ENCODE measurements at regions not wholly inside any gene's neighbourhood (a gene's known extent, or its start where the extent isn't known, plus 50 kb on each side); places are given as distances from the start of the nearest gene placed in this dataset.

DNA sequence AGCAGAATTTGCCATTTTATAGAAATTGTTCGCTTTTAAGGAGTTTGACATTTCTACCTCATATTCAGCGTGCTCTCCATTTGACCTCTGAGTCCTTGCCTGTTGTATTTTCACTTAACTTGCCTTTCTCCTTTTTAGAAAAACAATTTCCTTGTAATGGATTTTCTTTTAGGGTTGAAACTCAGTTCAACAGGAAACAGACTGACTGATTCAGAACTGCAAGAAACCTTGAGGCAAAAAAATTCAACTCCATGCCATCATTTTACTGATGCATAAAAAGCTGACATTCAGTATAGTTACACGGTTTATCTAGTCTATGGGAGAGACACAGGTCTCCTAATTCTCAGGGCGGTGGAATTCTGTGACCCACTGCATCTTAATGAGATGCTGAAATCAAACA, 59.8 kb downstream of the MRPS30 start:
- Histone ChIP-seq H3K4me1 (ENCODE audit: control insufficient read depth, insufficient read depth, low read length) (no peaks in the 10 kb centered on the region), H3K4me3 (ENCODE audit: low read depth, low read length) (no peak overlapping the region), H3K27me3 (ENCODE audit: control insufficient read depth, insufficient read depth, low read length) (no peaks in the 10 kb centered on the region), H3K9ac (ENCODE audit: low read depth, low read length) (no peak overlapping the region), H3K36me3 (ENCODE audit: control insufficient read depth, insufficient read depth, low read length) (no peaks in the 10 kb centered on the region), H3K9me3 (ENCODE audit: control insufficient read depth, insufficient read depth, low read length) (no peaks in the 10 kb centered on the region)

DNA sequence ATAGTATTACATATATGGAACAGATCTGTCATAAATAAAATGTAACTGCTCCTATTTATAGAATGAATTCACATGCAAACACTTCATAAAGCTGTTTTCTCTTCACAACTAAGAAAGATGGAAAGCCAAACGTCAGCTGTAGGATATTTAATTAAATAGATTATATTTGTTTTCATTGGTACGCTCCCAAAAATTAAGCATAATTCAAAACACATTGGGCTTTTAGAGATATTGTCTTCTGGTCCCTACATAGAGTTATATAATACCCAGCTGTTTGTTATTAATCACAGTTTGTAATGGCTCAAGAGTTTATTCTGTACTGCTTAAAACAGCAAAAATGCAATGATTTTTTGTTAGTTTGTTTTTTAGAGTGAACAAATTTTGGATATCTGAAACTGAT, 61.2 kb downstream of the MRPS30 start:
- Histone ChIP-seq H3K4me3 (ENCODE audit: low read depth, low read length) (no peak overlapping the region), H3K9me3 (ENCODE audit: control insufficient read depth, insufficient read depth, low read length) (no peaks in the 10 kb centered on the region), H3K27me3 (ENCODE audit: control insufficient read depth, insufficient read depth, low read length) (no peaks in the 10 kb centered on the region), H3K4me1 (ENCODE audit: control insufficient read depth, insufficient read depth, low read length) (no peaks in the 10 kb centered on the region), H3K9ac (ENCODE audit: low read depth, low read length) (no peak overlapping the region), H3K36me3 (ENCODE audit: control insufficient read depth, insufficient read depth, low read length) (no peaks in the 10 kb centered on the region)

DNA sequence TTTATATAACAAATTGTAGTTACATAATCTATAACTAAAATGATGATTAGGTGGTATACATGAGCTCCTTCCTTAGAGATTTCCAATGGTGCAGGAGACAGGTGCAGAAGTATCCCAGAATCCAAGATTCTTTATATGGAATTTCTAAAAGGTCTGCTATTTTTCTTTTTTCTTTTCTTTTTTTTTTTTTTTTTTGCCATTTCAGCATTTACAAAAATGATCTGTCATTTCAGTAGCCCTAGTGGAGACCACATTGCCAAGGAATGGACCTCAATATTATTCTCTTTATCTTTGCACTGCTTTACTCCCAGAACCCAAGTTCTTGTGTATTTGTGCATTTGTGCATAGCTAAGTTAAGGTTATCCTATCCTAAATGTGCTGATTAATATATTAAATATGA, 61.7 kb downstream of the MRPS30 start:
- Histone ChIP-seq H3K36me3 (ENCODE audit: control insufficient read depth, insufficient read depth, low read length) (no peaks in the 10 kb centered on the region), H3K27me3 (ENCODE audit: control insufficient read depth, insufficient read depth, low read length) (no peaks in the 10 kb centered on the region), H3K9me3 (ENCODE audit: control insufficient read depth, insufficient read depth, low read length) (no peaks in the 10 kb centered on the region), H3K4me1 (ENCODE audit: control insufficient read depth, insufficient read depth, low read length) (no peaks in the 10 kb centered on the region), H3K4me3 (ENCODE audit: low read depth, low read length) (no peak overlapping the region), H3K9ac (ENCODE audit: low read depth, low read length) (no peak overlapping the region)

DNA sequence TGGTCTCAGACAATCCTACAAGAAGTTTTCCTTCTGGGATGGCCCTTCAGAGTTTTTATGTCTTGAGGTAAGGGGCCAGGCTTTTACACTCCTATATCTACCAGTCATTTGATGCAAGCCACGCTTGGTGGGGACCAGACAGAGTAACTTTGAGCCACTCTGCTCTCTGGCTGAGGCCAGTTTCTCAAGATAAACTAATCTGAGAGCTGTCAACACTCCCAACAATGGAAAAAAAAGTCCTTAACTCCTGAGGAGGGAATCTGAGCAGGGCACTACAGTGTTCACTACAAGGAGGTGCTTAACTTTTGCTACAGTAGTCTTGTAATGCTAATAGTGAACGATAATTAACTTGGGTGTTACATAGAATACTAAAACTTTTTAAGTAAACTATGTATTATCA, 62.7 kb downstream of the MRPS30 start:
- Histone ChIP-seq H3K4me3 (ENCODE audit: low read depth, low read length) (no peak overlapping the region), H3K9me3 (ENCODE audit: control insufficient read depth, insufficient read depth, low read length) (no peaks in the 10 kb centered on the region), H3K9ac (ENCODE audit: low read depth, low read length) (no peak overlapping the region), H3K27me3 (ENCODE audit: control insufficient read depth, insufficient read depth, low read length) (no peaks in the 10 kb centered on the region), H3K4me1 (ENCODE audit: control insufficient read depth, insufficient read depth, low read length) (no peaks in the 10 kb centered on the region), H3K36me3 (ENCODE audit: control insufficient read depth, insufficient read depth, low read length) (no peaks in the 10 kb centered on the region)

DNA sequence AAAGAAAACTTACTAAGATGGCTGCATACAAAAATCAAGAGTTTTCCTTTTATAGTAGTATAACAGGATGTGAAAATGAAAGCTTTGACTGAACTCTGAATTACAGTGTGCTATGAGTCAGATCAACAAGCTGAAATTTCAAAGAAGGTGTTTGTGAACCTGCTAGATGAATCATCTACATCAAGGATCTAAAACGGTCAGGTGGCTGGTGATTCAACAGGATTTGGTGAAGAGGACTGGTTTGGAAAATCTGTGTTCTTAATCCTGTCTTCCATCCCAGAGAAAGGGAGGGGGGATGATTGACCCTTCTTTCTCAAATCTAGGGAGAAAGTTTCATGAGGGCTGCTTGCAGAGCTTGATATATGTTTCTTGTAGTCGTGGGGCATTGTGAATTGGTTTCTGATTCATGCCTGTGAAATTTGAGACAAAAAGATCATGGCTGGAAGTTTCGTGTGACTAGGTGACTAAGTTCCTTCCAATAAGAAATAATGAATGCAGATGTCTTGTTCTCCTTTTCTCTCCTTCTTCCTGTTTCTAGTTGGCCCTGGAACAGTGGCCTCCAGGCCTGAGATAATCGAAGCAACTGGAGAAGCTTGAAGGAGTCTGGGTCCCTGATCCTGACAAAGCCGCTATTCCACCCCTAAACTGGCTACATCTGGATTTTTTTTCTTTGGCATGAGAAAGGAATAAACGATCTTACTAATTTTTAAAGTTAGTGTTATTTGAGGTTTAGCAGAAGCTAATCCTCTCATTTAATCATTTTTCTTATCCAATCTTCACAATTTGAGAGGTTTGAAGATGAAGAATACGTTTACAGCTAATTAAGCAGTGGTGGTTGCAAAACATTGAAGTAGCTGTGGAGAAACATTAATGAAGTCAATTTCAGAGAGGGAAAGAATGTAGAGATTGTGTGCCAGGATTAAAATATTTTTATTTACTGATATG, 67.2 kb downstream of the MRPS30 start:
- Histone ChIP-seq H3K4me3 (ENCODE audit: low read depth, low read length) (no peak overlapping the region), H3K9me3 (ENCODE audit: control insufficient read depth, insufficient read depth, low read length) (no peaks in the 10 kb centered on the region), H3K36me3 (ENCODE audit: control insufficient read depth, insufficient read depth, low read length) (no peaks in the 10 kb centered on the region), H3K4me1 (ENCODE audit: control insufficient read depth, insufficient read depth, low read length) (no peaks in the 10 kb centered on the region), H3K27me3 (ENCODE audit: control insufficient read depth, insufficient read depth, low read length) (no peaks in the 10 kb centered on the region), H3K9ac (ENCODE audit: low read depth, low read length) (no peak overlapping the region)

DNA sequence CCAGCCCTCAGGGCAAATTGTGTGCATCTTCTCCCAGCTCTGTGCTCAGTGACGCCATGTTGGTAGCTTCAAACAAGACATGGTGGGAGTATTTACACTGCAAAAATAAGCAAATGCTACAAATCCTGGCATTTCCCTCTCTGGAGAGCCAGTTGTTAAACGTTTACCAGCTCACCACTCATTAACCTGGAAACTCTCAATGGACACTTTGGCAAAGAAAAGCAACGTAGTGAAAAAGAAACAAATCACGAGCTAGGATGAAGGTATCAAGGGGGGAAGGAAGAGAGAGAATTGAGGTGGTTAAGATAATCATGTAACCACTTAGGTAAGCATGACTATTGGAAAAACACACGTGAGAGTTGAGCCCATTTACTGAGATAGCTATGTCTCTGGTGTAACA, 72.5 kb downstream of the MRPS30 start:
- Histone ChIP-seq H3K4me3 (ENCODE audit: low read depth, low read length) (no peak overlapping the region), H3K9me3 (ENCODE audit: control insufficient read depth, insufficient read depth, low read length) (no peaks in the 10 kb centered on the region), H3K9ac (ENCODE audit: low read depth, low read length) (no peak overlapping the region), H3K36me3 (ENCODE audit: control insufficient read depth, insufficient read depth, low read length) (no peaks in the 10 kb centered on the region), H3K4me1 (ENCODE audit: control insufficient read depth, insufficient read depth, low read length) (no peaks in the 10 kb centered on the region), H3K27me3 (ENCODE audit: control insufficient read depth, insufficient read depth, low read length) (no peaks in the 10 kb centered on the region)

DNA sequence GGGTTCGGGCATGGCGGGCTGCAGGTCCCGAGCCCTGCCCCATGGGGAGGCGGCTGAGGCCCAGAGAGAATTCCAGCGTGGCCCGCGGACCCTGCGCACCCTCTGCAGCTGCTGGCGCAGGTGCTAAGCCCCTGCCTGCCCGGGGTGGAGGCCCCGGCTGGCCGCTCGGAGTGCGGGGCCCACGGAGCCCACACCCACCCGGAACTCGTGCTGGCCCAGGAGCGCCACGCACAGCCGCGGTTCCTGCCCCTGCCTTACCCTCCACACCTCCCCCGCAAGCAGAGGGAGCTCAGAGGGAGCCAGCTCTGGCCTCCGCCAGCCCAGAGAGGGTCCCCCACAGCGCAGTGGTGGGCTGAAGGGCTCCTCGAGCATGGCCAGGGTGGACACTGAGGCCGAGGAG, 75.3 kb downstream of the MRPS30 start:
- no peaks in the 10 kb centered on the region for H3K27me3 ChIP-seq (ENCODE audit: control insufficient read depth, insufficient read depth, low read length)
- no peak overlapping the region for H3K9ac ChIP-seq (ENCODE audit: low read depth, low read length)
- no peak overlapping the region for H3K4me3 ChIP-seq (ENCODE audit: low read depth, low read length)
- no peaks in the 10 kb centered on the region for H3K9me3 ChIP-seq (ENCODE audit: control insufficient read depth, insufficient read depth, low read length)
- no peaks in the 10 kb centered on the region for H3K36me3 ChIP-seq (ENCODE audit: control insufficient read depth, insufficient read depth, low read length)
- no peaks in the 10 kb centered on the region for H3K4me1 ChIP-seq (ENCODE audit: control insufficient read depth, insufficient read depth, low read length)

DNA sequence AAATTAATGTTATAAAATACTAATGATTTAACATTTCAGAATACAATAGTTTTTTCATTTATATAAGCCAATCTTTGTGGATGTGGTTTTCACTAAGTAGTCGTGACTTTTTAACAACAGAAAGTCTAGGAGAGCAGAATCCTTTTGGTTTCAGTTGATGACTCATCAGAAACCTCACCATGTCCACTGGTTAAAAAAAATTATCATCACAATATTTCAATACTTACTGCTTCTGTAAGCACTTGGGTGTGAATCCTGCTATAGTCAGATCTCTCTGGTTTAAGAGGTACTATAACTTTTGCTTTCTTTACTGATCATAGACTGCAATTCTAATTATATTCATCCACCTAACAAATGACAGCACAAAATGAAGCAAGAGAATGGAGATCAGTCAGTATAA, 77.2 kb downstream of the MRPS30 start:
- Histone ChIP-seq H3K9me3 (ENCODE audit: control insufficient read depth, insufficient read depth, low read length) (no peaks in the 10 kb centered on the region), H3K9ac (ENCODE audit: low read depth, low read length) (no peak overlapping the region), H3K36me3 (ENCODE audit: control insufficient read depth, insufficient read depth, low read length) (no peaks in the 10 kb centered on the region)

DNA sequence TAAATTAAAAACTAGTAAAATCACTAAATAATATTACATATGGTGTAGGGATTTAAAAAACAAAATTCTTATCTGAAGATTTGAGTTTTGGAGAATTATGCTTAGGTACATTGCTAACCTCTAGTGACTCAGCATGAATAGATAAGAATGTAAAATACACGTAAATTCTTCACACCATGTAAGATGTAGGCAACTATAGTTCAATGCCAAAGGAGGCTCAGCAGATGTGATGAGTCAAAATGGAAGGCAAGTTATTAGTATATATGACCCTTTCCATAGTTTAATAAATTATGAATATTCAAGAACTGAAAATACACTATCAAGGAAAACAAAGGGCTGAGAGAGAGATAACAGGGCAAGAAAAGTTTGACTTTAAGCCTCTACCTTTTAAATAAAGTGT, 79.0 kb downstream of the MRPS30 start:
- H3K4me3 ChIP-seq (ENCODE audit: low read depth, low read length) = no peak overlapping the region
- no peak overlapping the region for H3K9ac ChIP-seq (ENCODE audit: low read depth, low read length)
- H3K27me3 ChIP-seq (ENCODE audit: control insufficient read depth, insufficient read depth, low read length) = no peaks in the 10 kb centered on the region
- H3K4me1 ChIP-seq (ENCODE audit: control insufficient read depth, insufficient read depth, low read length) = no peaks in the 10 kb centered on the region
- no peaks in the 10 kb centered on the region for H3K9me3 ChIP-seq (ENCODE audit: control insufficient read depth, insufficient read depth, low read length)
- H3K36me3 ChIP-seq (ENCODE audit: control insufficient read depth, insufficient read depth, low read length) = no peaks in the 10 kb centered on the region

More for the DNA sequence above, 77.2 kb downstream of the MRPS30 start:
- Histone ChIP-seq H3K4me1 (ENCODE audit: control insufficient read depth, insufficient read depth, low read length) (no peaks in the 10 kb centered on the region), H3K4me3 (ENCODE audit: low read depth, low read length) (no peak overlapping the region), H3K27me3 (ENCODE audit: control insufficient read depth, insufficient read depth, low read length) (no peaks in the 10 kb centered on the region)

DNA sequence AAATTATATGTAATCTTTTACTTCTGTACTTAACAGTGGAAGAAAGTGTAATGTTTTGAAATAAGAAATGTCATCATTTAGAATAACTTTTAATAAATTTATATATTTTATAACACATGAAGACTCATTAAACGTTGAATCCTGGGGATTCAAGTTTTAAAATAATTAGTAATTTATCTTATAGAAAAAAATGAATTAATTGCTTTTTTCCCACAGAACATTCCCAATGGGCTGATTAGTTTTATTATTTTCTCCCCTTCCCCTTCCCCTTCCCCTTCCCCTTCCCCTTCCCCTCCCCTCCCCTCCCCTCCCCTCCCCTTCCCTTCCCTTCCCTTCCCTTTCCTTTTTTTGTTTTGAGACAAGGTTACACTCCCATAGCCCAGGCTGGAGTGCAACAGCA, 79.7 kb downstream of the MRPS30 start:
- Histone ChIP-seq H3K9ac (ENCODE audit: low read depth, low read length) (no peak overlapping the region), H3K36me3 (ENCODE audit: control insufficient read depth, insufficient read depth, low read length) (no peaks in the 10 kb centered on the region), H3K27me3 (ENCODE audit: control insufficient read depth, insufficient read depth, low read length) (no peaks in the 10 kb centered on the region), H3K9me3 (ENCODE audit: control insufficient read depth, insufficient read depth, low read length) (no peaks in the 10 kb centered on the region), H3K4me1 (ENCODE audit: control insufficient read depth, insufficient read depth, low read length) (no peaks in the 10 kb centered on the region), H3K4me3 (ENCODE audit: low read depth, low read length) (no peak overlapping the region)

DNA sequence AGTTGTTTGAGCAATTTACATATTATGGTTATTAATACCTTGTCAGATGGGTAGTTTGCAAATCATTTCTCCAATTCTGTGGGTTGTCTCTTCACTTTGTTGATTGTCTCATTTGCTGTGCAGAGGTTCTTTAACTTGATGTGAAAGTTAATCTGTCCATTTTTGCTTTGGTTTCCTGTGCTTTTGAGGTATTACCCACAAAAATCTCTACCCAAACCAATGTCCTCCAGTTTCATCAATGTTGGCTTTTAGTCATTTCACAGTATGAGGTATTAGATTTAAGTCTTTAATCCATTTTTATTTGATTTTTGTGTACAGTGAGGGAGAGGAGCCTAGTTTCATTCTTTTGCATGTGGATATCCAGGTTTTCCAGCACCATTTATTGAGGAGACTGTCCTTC, 82.4 kb downstream of the MRPS30 start:
- no peak overlapping the region for H3K9ac ChIP-seq (ENCODE audit: low read depth, low read length)
- no peaks in the 10 kb centered on the region for H3K27me3 ChIP-seq (ENCODE audit: control insufficient read depth, insufficient read depth, low read length)
- H3K36me3 ChIP-seq (ENCODE audit: control insufficient read depth, insufficient read depth, low read length) = no peaks in the 10 kb centered on the region
- no peak overlapping the region for H3K4me3 ChIP-seq (ENCODE audit: low read depth, low read length)
- no peaks in the 10 kb centered on the region for H3K9me3 ChIP-seq (ENCODE audit: control insufficient read depth, insufficient read depth, low read length)
- no peaks in the 10 kb centered on the region for H3K4me1 ChIP-seq (ENCODE audit: control insufficient read depth, insufficient read depth, low read length)

DNA sequence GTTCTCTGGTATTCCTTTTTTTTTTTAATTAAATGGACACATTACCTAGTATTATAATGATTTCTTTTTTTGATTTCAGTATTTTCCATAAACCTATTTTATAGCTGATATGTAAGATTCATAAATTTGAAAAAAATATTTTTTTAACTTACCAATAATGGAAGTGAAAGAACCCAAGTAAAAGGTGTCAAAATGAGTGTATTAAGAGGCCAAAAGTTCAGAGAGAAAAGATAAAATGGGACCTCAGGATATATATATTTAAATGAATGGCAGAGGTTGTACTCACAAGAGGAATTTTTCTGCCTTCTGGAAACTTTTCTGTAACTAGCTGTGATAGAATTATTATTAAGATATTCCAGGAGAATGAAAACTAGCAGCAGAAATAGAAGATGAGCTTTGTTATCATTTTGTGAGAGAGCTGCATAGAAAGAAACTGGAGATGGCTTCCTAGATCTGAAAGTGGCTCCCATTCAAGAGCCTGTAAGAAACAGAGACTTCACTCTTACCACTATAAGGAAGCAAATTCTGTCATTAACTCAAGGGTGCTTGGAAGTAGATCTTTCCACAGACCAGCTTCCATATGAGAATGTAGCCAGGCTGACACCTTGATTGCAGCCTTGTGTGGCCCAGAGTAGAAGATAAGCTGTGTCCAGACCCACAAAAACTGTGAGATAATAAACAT, 91.7 kb downstream of the MRPS30 start:
- Histone ChIP-seq H3K36me3 (ENCODE audit: control insufficient read depth, insufficient read depth, low read length) (no peaks in the 10 kb centered on the region), H3K4me1 (ENCODE audit: control insufficient read depth, insufficient read depth, low read length) (no peaks in the 10 kb centered on the region), H3K27me3 (ENCODE audit: control insufficient read depth, insufficient read depth, low read length) (no peaks in the 10 kb centered on the region), H3K9ac (ENCODE audit: low read depth, low read length) (no peak overlapping the region), H3K4me3 (ENCODE audit: low read depth, low read length) (no peak overlapping the region), H3K9me3 (ENCODE audit: control insufficient read depth, insufficient read depth, low read length) (no peaks in the 10 kb centered on the region)
